Sigmoid colon (tissue), 4 donors: ENCODE measurements at regions not wholly inside any gene's neighbourhood (a gene's known extent, or its start where the extent isn't known, plus 50 kb on each side); places are given as distances from the start of the nearest gene placed in this dataset.

ENCODE experiments used
- POLR2A ChIP-seq, 2 donors: fragments of 450-650 bp; IDR thresholded peaks; one replicate each; pipeline ENCODE4 v1.6.1; 2016; ENCODE audit warnings: antibody characterized with exemption in 2 of 2, mild to moderate bottlenecking in 2 of 2, moderate library complexity in 2 of 2
- POLR2AphosphoS5 ChIP-seq, 4 donors: sonication (generic); formaldehyde crosslinking; IDR thresholded peaks; one replicate each; pipeline ENCODE4 v1.6.1; 2017; ENCODE audit warnings: antibody characterized with exemption in 4 of 4

DNA sequence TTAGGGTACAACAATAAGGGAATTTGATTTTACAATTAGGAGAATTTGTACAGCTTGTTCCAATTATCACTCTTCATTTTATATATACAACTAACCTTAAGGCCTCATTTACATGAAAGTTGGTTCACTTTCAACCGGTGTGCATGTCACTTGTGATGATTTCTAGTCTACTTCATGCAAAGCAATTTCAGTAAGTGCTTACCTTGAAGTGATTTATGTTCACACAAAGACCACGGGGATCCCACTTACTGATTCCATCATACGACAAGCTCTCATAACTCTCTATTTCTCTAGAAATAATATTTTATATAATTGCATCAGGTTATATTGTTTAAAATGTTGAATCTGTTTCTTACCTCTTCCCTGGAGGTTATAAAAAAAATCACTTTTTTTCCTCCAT lies 100.3 kb upstream of the CHODL start:
- TF ChIP-seq POLR2A (IDR thresholded peaks at IDR 0.05) = no peak
- no peak for TF ChIP-seq POLR2AphosphoS5 (IDR thresholded peaks at IDR 0.05)
